NCI-H1436 (cell line): ENCODE measurements at regions not wholly inside any gene's neighbourhood (a gene's known extent, or its start where the extent isn't known, plus 50 kb on each side); places are given as distances from the start of the nearest gene placed in this dataset.

Experiments used
- DNase-seq: peaks from one replicate; lab custom pipeline; 2025; lab: John Stamatoyannopoulos, UW

GRCh38 chr6:167442796-167443680 is 118.2 kb downstream of the TTLL2 start:
- no peak for DNase-seq

GRCh38 chr6:167444602-167445346 is 119.9 kb downstream of the TTLL2 start:
- DNase-seq, result no peak

DNA sequence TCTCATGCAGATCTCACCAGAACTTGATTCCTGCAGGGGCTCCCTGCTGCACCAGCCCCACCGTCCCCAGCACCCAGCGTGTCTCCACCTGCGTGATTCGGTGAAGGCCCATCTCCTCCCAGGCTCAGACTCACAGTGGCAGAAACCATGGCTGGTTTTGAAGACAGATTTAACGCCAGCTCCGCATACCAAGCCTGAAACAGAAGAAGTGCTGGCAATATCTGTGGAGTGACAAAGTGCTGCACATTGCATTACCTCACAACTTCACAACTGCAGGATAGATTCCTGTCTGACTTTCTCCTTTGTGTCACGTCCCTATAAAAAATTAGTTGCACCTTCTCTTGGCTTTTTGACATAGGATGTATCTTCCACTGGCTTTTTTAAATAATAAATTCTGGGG is 120.7 kb downstream of the TTLL2 start:
- no peak for DNase-seq

DNA sequence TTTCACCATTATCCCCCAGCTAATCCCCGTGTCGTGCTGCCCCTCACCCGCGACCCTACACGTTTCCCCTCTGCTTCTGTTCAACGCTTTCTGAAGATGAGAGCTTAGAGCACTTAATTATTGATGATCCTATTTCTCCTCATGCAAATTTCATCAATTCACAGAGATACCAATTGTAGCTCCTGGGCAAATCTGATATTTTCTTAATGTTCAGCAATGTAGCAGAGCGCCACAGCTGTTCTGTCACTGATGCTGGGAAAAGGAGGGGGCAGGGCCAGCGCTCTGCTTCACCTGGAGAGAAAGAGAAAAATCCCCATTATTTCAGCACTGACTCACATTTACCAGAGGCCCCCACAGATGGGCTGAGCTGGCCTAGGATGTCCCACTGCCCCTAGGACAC is 121.2 kb downstream of the TTLL2 start:
- no peak for DNase-seq

- DNase-seq, result no peak
Observed at GRCh38 chr6:167446971-167447370, 122.1 kb downstream of the TTLL2 start.

DNA sequence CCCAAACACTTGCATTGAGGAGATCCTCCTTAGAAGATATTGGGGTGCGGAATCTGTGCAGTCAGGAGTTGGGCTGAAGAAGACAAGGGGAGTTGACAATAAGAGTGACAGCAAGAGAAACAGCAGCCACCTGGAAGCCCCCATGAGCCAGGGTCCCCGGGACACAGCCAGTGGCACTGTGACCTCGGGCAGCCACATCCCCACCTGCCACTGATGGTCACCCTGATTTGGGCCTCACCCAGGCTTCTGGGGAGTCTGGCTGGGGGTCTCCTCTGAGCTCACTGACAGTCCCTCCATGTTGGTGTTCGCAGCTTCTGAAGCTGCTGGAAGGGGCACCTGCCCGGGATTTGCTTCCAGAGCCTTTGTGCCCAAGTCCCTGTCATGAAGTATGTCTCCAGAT is 123.5 kb downstream of the TTLL2 start:
- DNase-seq, result no peak

- DNase-seq, result no peak
Observed at GRCh38 chr6:167449094-167449861, 124.4 kb downstream of the TTLL2 start.

DNA sequence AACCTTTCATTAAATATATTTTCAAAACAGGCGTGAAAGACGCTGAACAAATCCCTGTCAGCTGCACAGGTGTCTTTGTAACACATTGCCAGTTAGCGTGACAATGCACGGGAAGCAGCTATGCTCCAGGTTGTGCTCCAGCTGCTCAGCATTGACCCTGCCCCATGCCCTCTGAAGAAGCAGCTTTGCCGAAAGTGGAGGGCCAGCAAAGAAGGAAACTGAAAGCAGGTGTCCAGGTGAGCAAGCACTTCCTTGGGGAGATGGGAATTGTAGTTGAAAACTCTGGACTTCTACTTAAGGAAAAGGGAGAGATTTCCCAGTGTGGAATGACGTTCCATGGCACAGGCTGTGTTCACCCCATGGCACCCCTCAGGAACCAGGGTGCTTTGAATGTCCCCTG is 125.7 kb downstream of the TTLL2 start:
- no peak for DNase-seq

- DNase-seq, result no peak
Observed at GRCh38 chr6:167452338-167453081, 127.6 kb downstream of the TTLL2 start.

DNA sequence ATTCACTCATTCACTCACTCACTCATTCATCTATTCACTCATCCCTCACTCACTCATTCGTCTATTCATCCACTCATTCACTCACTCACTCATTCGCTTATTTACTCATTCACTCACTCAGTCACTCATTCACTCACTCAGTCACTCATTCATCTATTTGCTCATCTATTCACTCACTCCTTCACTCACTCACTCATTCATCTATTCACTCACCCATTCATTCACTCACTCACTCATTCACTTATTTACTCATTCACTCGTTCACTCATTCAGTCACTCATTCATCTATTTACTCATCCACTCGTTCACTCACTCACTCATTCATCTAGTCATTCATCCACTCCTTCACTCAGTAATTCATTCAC is 128.2 kb downstream of the TTLL2 start:
- DNase-seq, result no peak

DNA sequence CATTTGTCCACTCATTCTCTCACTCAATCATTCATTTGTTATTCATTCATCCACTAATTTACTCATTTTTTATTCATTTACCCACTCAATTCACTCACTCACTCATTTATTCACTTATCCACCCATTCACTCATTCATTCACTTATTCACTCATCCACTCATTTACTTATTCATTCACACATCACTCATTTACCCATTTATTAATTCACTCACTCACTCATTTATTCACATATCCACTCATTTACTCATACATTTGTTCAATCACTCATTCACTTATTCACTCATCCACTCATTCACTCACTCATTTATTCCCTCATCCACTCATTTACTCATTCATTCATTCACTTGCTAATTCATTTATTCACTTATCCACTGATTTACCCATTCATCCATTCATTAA is 129.1 kb downstream of the TTLL2 start:
- no peak for DNase-seq

DNA sequence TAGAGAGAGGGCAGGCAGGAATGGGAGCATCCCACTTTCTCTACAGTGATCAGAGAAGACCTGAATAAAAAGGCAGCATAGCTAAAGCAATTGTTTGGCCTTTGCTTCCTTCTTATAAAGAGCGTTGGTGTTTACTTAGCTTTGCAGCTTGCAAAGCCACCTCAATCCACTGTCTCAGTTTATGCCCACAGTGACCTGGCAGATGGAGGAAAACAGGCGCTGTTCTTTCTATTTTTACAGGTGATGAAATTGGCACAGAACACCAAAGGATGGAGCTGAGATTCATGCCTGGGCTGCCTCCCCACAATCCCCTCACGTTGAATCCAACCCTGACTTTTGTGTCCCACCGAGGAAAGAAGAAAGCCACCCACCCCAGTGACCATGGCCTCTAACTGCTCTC is 130.5 kb downstream of the TTLL2 start:
- DNase-seq, result no peak

DNA sequence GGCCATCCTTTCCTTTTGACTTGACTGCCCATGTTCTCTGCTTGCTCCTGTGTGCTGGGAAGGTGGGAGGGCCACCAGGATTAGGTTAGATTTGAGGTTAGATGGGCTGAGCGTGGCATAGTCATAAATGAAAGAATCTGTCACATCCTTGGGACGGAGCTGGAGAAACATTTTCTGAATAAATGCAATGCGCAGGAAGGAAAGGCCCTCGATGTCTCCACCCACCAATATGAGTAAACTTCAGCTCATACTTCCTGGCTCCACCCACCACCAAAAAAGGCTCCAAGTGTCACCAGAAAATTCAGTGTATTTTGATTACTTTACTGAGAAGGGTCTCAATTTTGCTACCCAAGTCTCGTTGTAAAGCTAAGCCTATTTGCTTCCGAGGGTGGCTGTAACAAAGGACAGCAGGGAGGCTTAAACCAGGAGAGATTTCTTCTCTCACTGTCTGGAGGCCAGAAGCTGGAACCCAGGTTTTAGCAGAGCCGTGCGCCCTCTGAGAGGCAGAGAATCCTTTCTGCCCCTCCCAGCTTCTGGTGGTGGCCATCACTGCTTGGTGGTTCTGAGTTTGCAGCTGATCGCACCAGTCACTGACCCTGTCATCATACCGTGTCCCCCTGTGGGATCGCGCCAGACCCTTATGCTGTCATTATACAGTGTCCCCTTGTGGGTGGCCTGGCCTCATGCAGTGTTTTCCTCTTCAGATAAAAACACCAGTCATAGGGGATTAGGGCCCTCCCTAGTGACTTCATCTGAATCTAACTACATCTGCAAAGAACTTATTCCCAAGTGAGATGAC is 137.8 kb downstream of the TTLL2 start:
- DNase-seq, result no peak

GRCh38 chr6:167464177-167464576 is 139.3 kb downstream of the TTLL2 start:
- no peak for DNase-seq

DNA sequence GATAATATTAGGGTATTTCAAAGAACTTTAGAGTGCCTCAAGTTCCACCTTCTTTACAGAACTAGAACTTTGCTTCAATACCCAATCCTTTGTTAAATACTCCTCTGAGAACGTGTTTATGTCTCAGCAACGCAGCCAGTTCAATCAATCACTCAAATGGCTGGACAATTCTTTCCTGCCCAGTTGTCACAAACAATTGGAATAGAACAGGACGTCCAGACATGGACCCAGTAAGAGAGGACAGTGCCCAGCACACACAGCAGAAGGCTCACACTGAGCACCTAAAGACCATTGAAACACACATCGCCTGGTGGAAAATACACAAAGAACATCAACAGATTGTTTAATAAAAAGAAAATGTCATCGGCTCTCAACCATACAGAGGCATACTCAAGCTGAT is 140.6 kb downstream of the TTLL2 start:
- no peak for DNase-seq

GRCh38 chr6:167467282-167467681 is 142.4 kb downstream of the TTLL2 start:
- DNase-seq, result no peak

GRCh38 chr6:167467793-167468431 is 143.0 kb downstream of the TTLL2 start:
- no peak for DNase-seq

GRCh38 chr6:167469101-167469500 is 144.2 kb downstream of the TTLL2 start:
- no peak for DNase-seq

DNA sequence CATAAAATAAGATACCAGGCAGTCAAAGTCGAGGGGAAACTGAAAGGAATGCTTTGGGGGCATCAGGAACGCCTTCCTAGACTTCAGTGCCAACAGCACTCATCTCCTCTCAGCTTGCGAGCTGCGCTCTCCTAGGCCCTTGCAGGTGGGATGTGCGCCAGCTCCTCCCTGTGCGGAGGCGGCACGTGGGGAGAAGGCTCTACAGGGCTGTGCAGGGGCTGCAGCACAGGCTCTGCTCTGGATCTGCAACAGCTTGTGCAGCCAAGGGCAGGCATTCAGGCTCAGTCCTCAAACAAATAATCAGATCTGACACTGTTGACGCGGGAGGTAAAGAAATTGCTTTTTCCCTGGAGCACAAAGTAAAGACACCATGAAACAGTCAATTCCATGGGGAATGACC is 144.8 kb downstream of the TTLL2 start:
- DNase-seq, result no peak

DNA sequence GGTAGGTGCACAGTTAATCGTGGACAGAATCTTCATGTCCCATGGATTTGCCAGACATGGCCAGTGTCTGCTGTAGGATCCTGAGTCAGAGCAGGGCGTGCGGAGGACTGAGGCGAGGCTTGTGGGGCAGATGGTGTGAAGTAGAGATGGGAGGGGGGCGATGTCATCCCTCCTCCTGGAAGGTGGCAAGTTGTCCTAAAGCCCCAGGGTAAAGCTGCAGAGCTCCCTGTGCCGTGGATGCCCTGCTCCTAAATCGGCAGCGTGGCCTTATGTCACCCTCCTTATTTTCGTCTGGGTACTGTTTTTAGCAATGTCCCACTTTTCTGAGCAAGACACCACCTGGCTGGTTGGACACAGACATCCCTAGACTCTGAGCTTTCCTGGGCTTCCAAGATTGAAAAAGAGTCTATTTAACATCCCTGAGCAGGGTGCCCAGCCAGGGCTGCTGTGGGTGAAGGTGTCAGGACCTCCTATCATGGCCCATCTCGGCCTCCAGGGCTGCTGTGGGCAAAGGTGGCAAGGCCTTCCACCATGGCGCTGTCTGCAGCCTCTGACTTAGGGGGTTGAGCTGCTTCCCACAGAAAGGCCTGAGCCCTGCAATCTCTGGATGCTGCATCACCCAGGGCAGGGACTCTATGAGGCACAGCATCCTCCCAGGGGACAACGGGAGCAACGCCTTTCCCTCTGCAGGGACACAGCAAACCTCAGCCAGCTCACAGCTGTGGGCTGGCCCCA is 145.4 kb downstream of the TTLL2 start:
- no peak for DNase-seq
